ENCODE measurements at regions not wholly inside any gene's neighbourhood (a gene's known extent, or its start where the extent isn't known, plus 50 kb on each side); places are given as distances from the start of the nearest gene placed in this dataset.

DNA sequence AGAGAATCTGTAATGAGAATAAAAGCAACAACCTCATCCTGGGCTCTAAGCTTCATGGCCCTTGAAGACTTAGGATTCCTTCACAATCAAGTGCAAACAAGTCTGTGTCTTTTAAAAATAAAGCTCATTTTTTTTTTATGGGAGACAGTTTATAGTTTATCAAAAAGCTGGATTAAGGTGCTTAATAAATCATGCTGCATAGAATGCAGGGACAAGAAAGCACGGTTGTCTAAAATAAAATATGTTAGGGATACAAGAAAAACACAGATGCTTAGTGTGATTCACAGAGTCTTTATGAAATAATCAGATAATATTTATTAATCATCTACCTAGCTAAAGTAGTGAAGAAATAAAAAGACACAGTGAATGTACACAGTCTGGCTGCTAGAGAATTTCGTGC is 2045.9 kb upstream of the WWC1 start:
- Histone ChIP-seq H3K27me3 (ENCODE audit: low read length) (no peaks in the 10 kb centered on the region), H3K9ac (ENCODE audit: low read length) (no peak overlapping the region), H3F3A (ENCODE audit: insufficient read depth) (no peaks in the 10 kb centered on the region), H3K9me2 (replicated peaks; ENCODE audit: insufficient read depth, low read length) (no peaks in the 10 kb centered on the region), H3K9me3 (ENCODE audit: insufficient read depth, low read length) (no peaks in the 10 kb centered on the region), H3K27ac (ENCODE audit: low read depth, low read length) (no peak overlapping the region), H3K4me3 (ENCODE audit: insufficient read depth, low read length, poor library complexity, severe bottlenecking) (no peak overlapping the region), H2AFZ (ENCODE audit: low read depth, low read length, severe bottlenecking) (no peak overlapping the region), H3K4me2 (ENCODE audit: low read depth, low read length, poor library complexity, severe bottlenecking) (no peak overlapping the region), H4K20me1 (ENCODE audit: low read depth, low read length) (no peaks in the 10 kb centered on the region), H3K79me2 (ENCODE audit: insufficient read depth, low read length) (no peaks in the 10 kb centered on the region), H3K36me3 (ENCODE audit: low read length) (no peaks in the 10 kb centered on the region)
- TF ChIP-seq, protein P1, sequence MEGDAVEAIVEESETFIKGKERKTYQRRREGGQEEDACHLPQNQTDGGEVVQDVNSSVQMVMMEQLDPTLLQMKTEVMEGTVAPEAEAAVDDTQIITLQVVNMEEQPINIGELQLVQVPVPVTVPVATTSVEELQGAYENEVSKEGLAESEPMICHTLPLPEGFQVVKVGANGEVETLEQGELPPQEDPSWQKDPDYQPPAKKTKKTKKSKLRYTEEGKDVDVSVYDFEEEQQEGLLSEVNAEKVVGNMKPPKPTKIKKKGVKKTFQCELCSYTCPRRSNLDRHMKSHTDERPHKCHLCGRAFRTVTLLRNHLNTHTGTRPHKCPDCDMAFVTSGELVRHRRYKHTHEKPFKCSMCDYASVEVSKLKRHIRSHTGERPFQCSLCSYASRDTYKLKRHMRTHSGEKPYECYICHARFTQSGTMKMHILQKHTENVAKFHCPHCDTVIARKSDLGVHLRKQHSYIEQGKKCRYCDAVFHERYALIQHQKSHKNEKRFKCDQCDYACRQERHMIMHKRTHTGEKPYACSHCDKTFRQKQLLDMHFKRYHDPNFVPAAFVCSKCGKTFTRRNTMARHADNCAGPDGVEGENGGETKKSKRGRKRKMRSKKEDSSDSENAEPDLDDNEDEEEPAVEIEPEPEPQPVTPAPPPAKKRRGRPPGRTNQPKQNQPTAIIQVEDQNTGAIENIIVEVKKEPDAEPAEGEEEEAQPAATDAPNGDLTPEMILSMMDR (IDR thresholded peaks at IDR 0.05; ENCODE audit: insufficient read depth, low read length, poor library complexity, severe bottlenecking), result no peak
- no peak for TF ChIP-seq EZH2phosphoT487 (conservative IDR thresholded peaks at IDR 0.05; ENCODE audit: low read length)

DNA sequence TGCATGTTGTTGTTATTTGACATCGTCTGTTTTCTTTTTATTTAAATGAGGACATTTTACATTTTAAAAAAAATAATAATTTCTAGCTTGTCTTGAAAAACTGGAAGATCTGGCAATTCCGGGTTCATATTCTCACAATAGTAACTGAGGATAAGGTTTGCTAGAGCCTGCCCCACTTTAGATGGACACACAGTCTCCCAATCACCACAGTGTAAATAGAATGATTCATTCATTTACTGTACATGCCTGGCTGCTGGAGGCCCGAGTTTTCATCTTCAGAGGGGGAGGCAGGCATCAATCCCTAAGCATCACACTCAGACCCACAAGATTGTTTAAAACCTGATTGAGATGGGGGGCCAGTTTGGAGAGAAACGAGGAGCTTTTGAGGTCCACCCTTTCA is 2039.7 kb upstream of the WWC1 start:
- TF ChIP-seq, protein P1 (IDR thresholded peaks at IDR 0.05; ENCODE audit: insufficient read depth, low read length, poor library complexity, severe bottlenecking), result no peak
- TF ChIP-seq EZH2phosphoT487 (conservative IDR thresholded peaks at IDR 0.05; ENCODE audit: low read length), result no peak
- no peak overlapping the region for H2AFZ ChIP-seq (ENCODE audit: low read depth, low read length, severe bottlenecking)

DNA sequence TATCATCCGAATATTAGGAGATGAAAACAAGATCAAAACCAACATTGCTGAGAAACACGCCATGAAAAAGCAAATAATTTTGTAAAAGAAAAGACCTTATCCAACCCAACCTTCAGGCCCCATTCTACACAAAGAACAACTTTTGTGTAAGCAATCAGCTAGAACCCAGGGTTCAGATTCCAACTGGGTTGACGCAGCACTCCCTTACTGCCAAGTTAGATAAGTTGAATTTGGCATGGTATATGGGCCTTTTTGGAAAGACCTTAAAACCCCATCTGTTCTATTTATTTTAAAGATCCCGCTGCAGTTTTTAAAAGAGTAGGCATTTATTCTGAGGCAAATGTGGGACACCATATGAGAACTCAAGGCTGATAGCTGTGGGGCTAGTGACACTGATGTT is 2033.8 kb upstream of the WWC1 start:
- H3K4me3 ChIP-seq (ENCODE audit: insufficient read depth, low read length, poor library complexity, severe bottlenecking), result no peak overlapping the region
- H3K9ac ChIP-seq (ENCODE audit: low read length), result no peak overlapping the region
- no peaks in the 10 kb centered on the region for H3K9me2 ChIP-seq (replicated peaks; ENCODE audit: insufficient read depth, low read length)
- no peaks in the 10 kb centered on the region for H4K20me1 ChIP-seq (ENCODE audit: low read depth, low read length)
- H3K27me3 ChIP-seq (ENCODE audit: low read length), result no peaks in the 10 kb centered on the region
- H3F3A ChIP-seq (ENCODE audit: insufficient read depth), result no peaks in the 10 kb centered on the region
- TF ChIP-seq EZH2phosphoT487 (conservative IDR thresholded peaks at IDR 0.05; ENCODE audit: low read length), result no peak
- TF ChIP-seq, protein P1 (IDR thresholded peaks at IDR 0.05; ENCODE audit: insufficient read depth, low read length, poor library complexity, severe bottlenecking), result no peak
- no peak overlapping the region for H2AFZ ChIP-seq (ENCODE audit: low read depth, low read length, severe bottlenecking)
- H3K79me2 ChIP-seq (ENCODE audit: insufficient read depth, low read length), result no peaks in the 10 kb centered on the region
- no peak overlapping the region for H3K27ac ChIP-seq (ENCODE audit: low read depth, low read length)
- H3K9me3 ChIP-seq (ENCODE audit: insufficient read depth, low read length), result no peaks in the 10 kb centered on the region
- H3K36me3 ChIP-seq (ENCODE audit: low read length), result no peaks in the 10 kb centered on the region
- H3K4me2 ChIP-seq (ENCODE audit: low read depth, low read length, poor library complexity, severe bottlenecking), result no peak overlapping the region

More for the DNA sequence above, 2039.7 kb upstream of the WWC1 start:
- H3K79me2 ChIP-seq (ENCODE audit: insufficient read depth, low read length), result no peaks in the 10 kb centered on the region
- H3K9me3 ChIP-seq (ENCODE audit: insufficient read depth, low read length), result no peaks in the 10 kb centered on the region
- H3K27ac ChIP-seq (ENCODE audit: low read depth, low read length), result no peak overlapping the region
- no peaks in the 10 kb centered on the region for H4K20me1 ChIP-seq (ENCODE audit: low read depth, low read length)
- no peak overlapping the region for H3K9ac ChIP-seq (ENCODE audit: low read length)
- H3K9me2 ChIP-seq (replicated peaks; ENCODE audit: insufficient read depth, low read length), result no peaks in the 10 kb centered on the region
- no peak overlapping the region for H3K4me2 ChIP-seq (ENCODE audit: low read depth, low read length, poor library complexity, severe bottlenecking)
- no peaks in the 10 kb centered on the region for H3F3A ChIP-seq (ENCODE audit: insufficient read depth)
- no peak overlapping the region for H3K4me3 ChIP-seq (ENCODE audit: insufficient read depth, low read length, poor library complexity, severe bottlenecking)
- H3K36me3 ChIP-seq (ENCODE audit: low read length), result no peaks in the 10 kb centered on the region
- H3K27me3 ChIP-seq (ENCODE audit: low read length), result no peaks in the 10 kb centered on the region

Data from SU-DHL-6 (cell line).